SJSA1 (cell line): ENCODE measurements at regions not wholly inside any gene's neighbourhood (a gene's known extent, or its start where the extent isn't known, plus 50 kb on each side); places are given as distances from the start of the nearest gene placed in this dataset.

Experiments
- DNase-seq, 2 experiments: peaks; one replicate each; pipeline ENCODE4 v3.0.0-alpha.2; 2015 to 2020; ENCODE audit warnings: low spot score in 2 of 2, low read depth in 1 of 2
- H3K27ac ChIP-seq: fragments of 250-450 bp; sonication (Bioruptor Pico); 2 replicates; pipeline ENCODE4 v1.5.1; 2020; ENCODE audit warnings: mild to moderate bottlenecking, moderate library complexity
- H3K27me3 ChIP-seq: fragments of 250-450 bp; sonication (Bioruptor Pico); replicated peaks from 2 replicates; pipeline ENCODE4 v1.5.1; 2020; ENCODE audit warnings: mild to moderate bottlenecking, moderate library complexity
- H3K36me3 ChIP-seq: fragments of 250-450 bp; sonication (Bioruptor Pico); 2 replicates; pipeline ENCODE4 v1.5.1; 2020; ENCODE audit warnings: mild to moderate bottlenecking
- H3K4me1 ChIP-seq: fragments of 250-450 bp; sonication (Bioruptor Pico); replicated peaks from 2 replicates; pipeline ENCODE4 v1.6.1; 2021; ENCODE audit warnings: mild to moderate bottlenecking
- H3K4me3 ChIP-seq: fragments of 250-450 bp; sonication (Bioruptor Pico); 2 replicates; pipeline ENCODE4 v1.5.1; 2020; ENCODE audit warnings: mild to moderate bottlenecking
- H3K9me3 ChIP-seq: fragments of 250-450 bp; sonication (Bioruptor Pico); replicated peaks from 2 replicates; pipeline ENCODE4 v1.5.1; 2020; ENCODE audit warnings: mild to moderate bottlenecking

GRCh38 chr12:93020631-93021597 is 91.8 kb upstream of the EEA1 start:
- H3K36me3 ChIP-seq, result no peaks in the 10 kb centered on the region
- no peak overlapping the region for H3K27ac ChIP-seq
- DNase-seq, result no peak
- no peaks in the 10 kb centered on the region for H3K9me3 ChIP-seq
- H3K4me3 ChIP-seq, result no peak overlapping the region
- no peaks in the 10 kb centered on the region for H3K27me3 ChIP-seq
- no peaks in the 10 kb centered on the region for H3K4me1 ChIP-seq

- no peaks in the 10 kb centered on the region for H3K9me3 ChIP-seq
- H3K27me3 ChIP-seq, result no peaks in the 10 kb centered on the region
- no peak overlapping the region for H3K4me3 ChIP-seq
- H3K36me3 ChIP-seq, result no peaks in the 10 kb centered on the region
- no peak for DNase-seq
- H3K27ac ChIP-seq, result no peak overlapping the region
- H3K4me1 ChIP-seq, result no peaks in the 10 kb centered on the region
Measured at GRCh38 chr12:93022603-93023340, 93.7 kb upstream of the EEA1 start.

GRCh38 chr12:93025145-93026103 is 96.3 kb upstream of the EEA1 start:
- no peak overlapping the region for H3K4me3 ChIP-seq
- no peak overlapping the region for H3K27ac ChIP-seq
- H3K36me3 ChIP-seq, result no peaks in the 10 kb centered on the region
- no peaks in the 10 kb centered on the region for H3K9me3 ChIP-seq
- H3K4me1 ChIP-seq, result no peaks in the 10 kb centered on the region
- no peak for DNase-seq
- no peaks in the 10 kb centered on the region for H3K27me3 ChIP-seq

GRCh38 chr12:93027041-93027440 is 97.9 kb upstream of the EEA1 start:
- DNase-seq, result no peak
- Histone ChIP-seq H3K36me3 (no peaks in the 10 kb centered on the region), H3K9me3 (no peaks in the 10 kb centered on the region), H3K4me3 (no peak overlapping the region), H3K27ac (no peak overlapping the region), H3K4me1 (no peaks in the 10 kb centered on the region), H3K27me3 (no peaks in the 10 kb centered on the region)

- Histone ChIP-seq H3K36me3 (no peaks in the 10 kb centered on the region), H3K27ac (no peak overlapping the region), H3K4me1 (no peaks in the 10 kb centered on the region), H3K9me3 (no peaks in the 10 kb centered on the region), H3K4me3 (no peak overlapping the region), H3K27me3 (no peaks in the 10 kb centered on the region)
- no peak for DNase-seq
Measured at GRCh38 chr12:93029091-93029490, 100.0 kb upstream of the EEA1 start.

- H3K4me3 ChIP-seq, result no peak overlapping the region
Measured at GRCh38 chr12:93031028-93031427, 101.9 kb upstream of the EEA1 start.

GRCh38 chr12:93032758-93033157 is 103.7 kb upstream of the EEA1 start:
- Histone ChIP-seq H3K9me3 (no peaks in the 10 kb centered on the region), H3K27me3 (no peaks in the 10 kb centered on the region), H3K4me3 (no peak overlapping the region), H3K36me3 (no peaks in the 10 kb centered on the region), H3K27ac (no peak overlapping the region), H3K4me1 (no peaks in the 10 kb centered on the region)
- DNase-seq, result no peak

More at GRCh38 chr12:93031028-93031427, 101.9 kb upstream of the EEA1 start:
- Histone ChIP-seq H3K27me3 (no peaks in the 10 kb centered on the region), H3K36me3 (no peaks in the 10 kb centered on the region), H3K4me1 (no peaks in the 10 kb centered on the region), H3K9me3 (no peaks in the 10 kb centered on the region), H3K27ac (no peak overlapping the region)
- no peak for DNase-seq

GRCh38 chr12:93033948-93034347 is 104.9 kb upstream of the EEA1 start:
- Histone ChIP-seq H3K27me3 (no peaks in the 10 kb centered on the region), H3K4me3 (no peak overlapping the region), H3K4me1 (no peaks in the 10 kb centered on the region), H3K9me3 (no peaks in the 10 kb centered on the region), H3K27ac (no peak overlapping the region), H3K36me3 (no peaks in the 10 kb centered on the region)
- DNase-seq, result no peak

- Histone ChIP-seq H3K36me3 (no peaks in the 10 kb centered on the region), H3K27ac (no peak overlapping the region), H3K9me3 (no peaks in the 10 kb centered on the region), H3K4me3 (no peak overlapping the region), H3K4me1 (peaks cover 5% of the 10 kb centered on the region; the same call in 1 of the 2 replicates), H3K27me3 (no peaks in the 10 kb centered on the region)
- no peak for DNase-seq
Measured at GRCh38 chr12:93039062-93039461, 110.0 kb upstream of the EEA1 start.

- no peaks in the 10 kb centered on the region for H3K27me3 ChIP-seq
- no peak for DNase-seq
- no peaks in the 10 kb centered on the region for H3K9me3 ChIP-seq
Measured at GRCh38 chr12:93039930-93040329, 110.8 kb upstream of the EEA1 start.

GRCh38 chr12:93040367-93040766 is 111.3 kb upstream of the EEA1 start:
- H3K9me3 ChIP-seq, result no peaks in the 10 kb centered on the region
- no peak overlapping the region for H3K4me3 ChIP-seq
- DNase-seq, result no peak

More at GRCh38 chr12:93039930-93040329, 110.8 kb upstream of the EEA1 start:
- H3K36me3 ChIP-seq, result no peaks in the 10 kb centered on the region
- H3K27ac ChIP-seq, result no peak overlapping the region
- H3K4me3 ChIP-seq, result no peak overlapping the region
- peaks cover 5% of the 10 kb centered on the region; the same call in 1 of the 2 replicates for H3K4me1 ChIP-seq

GRCh38 chr12:93041416-93041815 is 112.3 kb upstream of the EEA1 start:
- peaks cover 5% of the 10 kb centered on the region; the same call in 1 of the 2 replicates for H3K4me1 ChIP-seq
- H3K4me3 ChIP-seq, result no peak overlapping the region
- H3K27me3 ChIP-seq, result no peaks in the 10 kb centered on the region
- no peaks in the 10 kb centered on the region for H3K36me3 ChIP-seq
- H3K9me3 ChIP-seq, result no peaks in the 10 kb centered on the region
- DNase-seq, result no peak
- H3K27ac ChIP-seq, result no peak overlapping the region

More at GRCh38 chr12:93040367-93040766, 111.3 kb upstream of the EEA1 start:
- H3K36me3 ChIP-seq, result no peaks in the 10 kb centered on the region
- no peaks in the 10 kb centered on the region for H3K27me3 ChIP-seq
- H3K4me1 ChIP-seq, result peaks cover 5% of the 10 kb centered on the region; the same call in 1 of the 2 replicates
- H3K27ac ChIP-seq, result no peak overlapping the region

GRCh38 chr12:93042283-93042682 is 113.2 kb upstream of the EEA1 start:
- Histone ChIP-seq H3K9me3 (no peaks in the 10 kb centered on the region), H3K27me3 (no peaks in the 10 kb centered on the region), H3K4me1 (peaks cover 5% of the 10 kb centered on the region; the same call in 1 of the 2 replicates), H3K27ac (no peak overlapping the region), H3K4me3 (no peak overlapping the region), H3K36me3 (no peaks in the 10 kb centered on the region)
- DNase-seq, result no peak
